ENCODE measurements at regions not wholly inside any gene's neighbourhood (a gene's known extent, or its start where the extent isn't known, plus 50 kb on each side); places are given as distances from the start of the nearest gene placed in this dataset.

- Mint-ChIP-seq H3K4me3 (no peak overlapping the region), H3K27me3 (no peaks in the 10 kb centered on the region), H3K4me1 (ENCODE audit: low read depth) (no peaks in the 10 kb centered on the region), H3K9me3 (no peaks in the 10 kb centered on the region), H3K36me3 (ENCODE audit: low read depth) (no peaks in the 10 kb centered on the region), H3K27ac (no peak overlapping the region)
- no peak for TF ChIP-seq CTCF (IDR thresholded peaks at IDR 0.05)
- ChIA-PET POLR2A (no interaction called here), CTCF (no interaction called here)
- DNase-seq (no peak), ATAC-seq (no peak)
- intact Hi-C loops (cut with micrococcal nuclease), result no loop called here
Observed at GRCh38 chr19:5237190-5237780, 103.3 kb downstream of the PTPRS start.

DNA sequence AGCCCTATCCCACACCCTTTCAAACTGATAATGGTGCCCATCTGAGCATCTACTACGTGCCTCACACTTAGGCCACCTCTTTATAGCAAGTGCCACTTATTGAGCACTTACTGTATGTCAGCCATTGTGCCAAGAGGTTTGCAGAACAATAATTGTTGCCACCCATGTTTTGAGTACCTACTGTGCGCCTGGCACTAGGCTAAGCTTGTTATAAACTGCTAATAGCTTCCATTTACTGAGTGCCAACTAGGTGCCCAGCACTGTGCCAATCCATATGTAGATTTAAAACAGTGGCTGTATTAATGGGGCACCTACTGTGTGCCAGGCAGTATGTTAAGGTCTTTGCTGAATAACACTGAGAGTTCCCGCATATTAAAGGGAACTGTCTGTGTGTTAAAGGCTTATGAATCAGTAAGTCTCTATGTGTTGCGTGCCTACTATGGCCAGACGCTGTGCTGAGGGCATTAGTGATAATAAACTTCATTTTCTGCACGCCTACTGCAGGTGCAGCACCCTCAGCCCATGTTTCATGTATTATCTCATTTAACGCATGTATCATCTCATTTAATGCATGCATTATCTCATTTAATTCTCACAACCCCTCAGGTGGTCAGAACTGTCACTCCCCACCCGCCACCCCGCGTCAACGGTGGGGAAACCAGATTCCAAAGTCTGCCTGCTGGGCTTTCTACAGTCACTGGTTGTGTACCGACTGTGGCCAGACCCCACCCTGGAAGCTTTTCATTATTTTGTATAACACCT lies 105.0 kb downstream of the PTPRS start:
- ChIA-PET POLR2A (interaction anchor here (0.6 kb wide), 1 partner anchor 11 kb away, joined by 3 read pairs; no protein-coding TSS in a partner anchor), CTCF (no interaction called here)
- Mint-ChIP-seq H3K27me3 (no peaks in the 10 kb centered on the region), H3K9me3 (no peaks in the 10 kb centered on the region), H3K4me1 (ENCODE audit: low read depth) (no peaks in the 10 kb centered on the region), H3K36me3 (ENCODE audit: low read depth) (no peaks in the 10 kb centered on the region), H3K27ac (no peak overlapping the region), H3K4me3 (no peak overlapping the region)
- no peak for TF ChIP-seq CTCF (IDR thresholded peaks at IDR 0.05)
- ATAC-seq (no peak), DNase-seq (no peak)
- intact Hi-C loops (cut with micrococcal nuclease), result no loop called here

GRCh38 chr19:5234412-5234811 lies 106.2 kb downstream of the PTPRS start:
- no peak for DNase-seq
- intact Hi-C loops (cut with micrococcal nuclease), result no loop called here
- H3K4me1 Mint-ChIP-seq (ENCODE audit: low read depth), result peaks cover 3% of the 10 kb centered on the region
- ChIA-PET POLR2A (no interaction called here), CTCF (interaction anchor here (1.0 kb wide), 1 partner anchor 10 kb away, joined by 3 read pairs; no protein-coding TSS in a partner anchor)
- H3K27ac Mint-ChIP-seq, result no peak overlapping the region
- TF ChIP-seq CTCF (IDR thresholded peaks at IDR 0.05), result no peak
- no peaks in the 10 kb centered on the region for H3K36me3 Mint-ChIP-seq (ENCODE audit: low read depth)
- no peak overlapping the region for H3K4me3 Mint-ChIP-seq
- H3K9me3 Mint-ChIP-seq, result no peaks in the 10 kb centered on the region
- no peak for ATAC-seq
- H3K27me3 Mint-ChIP-seq, result peaks cover 5% of the 10 kb centered on the region

GRCh38 chr19:5232798-5233505 lies 107.7 kb downstream of the PTPRS start:
- POLR2A ChIA-PET, result interaction anchor here (0.6 kb wide), 2 partner anchors 10 to 1441 kb away, joined by 3 to 5 read pairs; no protein-coding TSS in a partner anchor
- no peaks in the 10 kb centered on the region for H3K9me3 Mint-ChIP-seq
- intact Hi-C loops (cut with micrococcal nuclease), result no loop called here
- ATAC-seq (no peak), DNase-seq (no peak)
- peaks cover 12% of the 10 kb centered on the region for H3K27me3 Mint-ChIP-seq
- CTCF ChIA-PET, result interaction anchor here (0.6 to 1.3 kb wide), 2 partner anchors 50 to 202 kb away, joined by 3 read pairs; no protein-coding TSS in a partner anchor
- TF ChIP-seq CTCF (IDR thresholded peaks at IDR 0.05), result no peak
- no peaks in the 10 kb centered on the region for H3K36me3 Mint-ChIP-seq (ENCODE audit: low read depth)
- no peak overlapping the region for H3K4me3 Mint-ChIP-seq
- H3K4me1 Mint-ChIP-seq (ENCODE audit: low read depth), result peaks cover 7% of the 10 kb centered on the region
- H3K27ac Mint-ChIP-seq, result no peak overlapping the region

Measured in activated CD8-positive, alpha-beta T cell treated with anti-CD3 and anti-CD28 coated beads for 36 hours (primary cell).